MM.1S (cell line): ENCODE measurements at regions not wholly inside any gene's neighbourhood (a gene's known extent, or its start where the extent isn't known, plus 50 kb on each side); places are given as distances from the start of the nearest gene placed in this dataset.
"Not testable (repeated sequence)": the region's sequence is repeated elsewhere in the genome, so short reads cannot be mapped to it uniquely, and the experiment has no call there.

Experiments
- CTCF ChIP-seq: fragments of 300-600 bp; sonication (generic); IDR thresholded peaks from 2 replicates; pipeline ENCODE4 v1.5.1; 2016; ENCODE audit warnings: antibody characterized with exemption, low read length, mixed read lengths
- EZH2 ChIP-seq: fragments of 300-600 bp; sonication (generic); optimal IDR thresholded peaks from 2 replicates; pipeline ENCODE3; 2017; ENCODE audit warnings: low read depth, mild to moderate bottlenecking, antibody characterized with exemption, low read length, mixed read lengths
- EZH2phosphoT487 ChIP-seq: fragments of 300-600 bp; sonication (generic); IDR thresholded peaks from 2 replicates; pipeline ENCODE4 v1.6.1; 2018; ENCODE audit warnings: antibody characterized with exemption, low read length

- not testable (repeated sequence) for TF ChIP-seq CTCF, EZH2phosphoT487, EZH2
Measured at GRCh38 chrX:1136582-1136981, 75.9 kb downstream of the CRLF2 start.
